HG03139 (cell line): ENCODE measurements at regions not wholly inside any gene's neighbourhood (a gene's known extent, or its start where the extent isn't known, plus 50 kb on each side); places are given as distances from the start of the nearest gene placed in this dataset.

Experiments used
- ATAC-seq: cut with Tn5 transposase; IDR thresholded peaks from one replicate; pipeline ENCODE4 v1.9.1; 2021; ENCODE audit not compliant: unreplicated experiment

DNA sequence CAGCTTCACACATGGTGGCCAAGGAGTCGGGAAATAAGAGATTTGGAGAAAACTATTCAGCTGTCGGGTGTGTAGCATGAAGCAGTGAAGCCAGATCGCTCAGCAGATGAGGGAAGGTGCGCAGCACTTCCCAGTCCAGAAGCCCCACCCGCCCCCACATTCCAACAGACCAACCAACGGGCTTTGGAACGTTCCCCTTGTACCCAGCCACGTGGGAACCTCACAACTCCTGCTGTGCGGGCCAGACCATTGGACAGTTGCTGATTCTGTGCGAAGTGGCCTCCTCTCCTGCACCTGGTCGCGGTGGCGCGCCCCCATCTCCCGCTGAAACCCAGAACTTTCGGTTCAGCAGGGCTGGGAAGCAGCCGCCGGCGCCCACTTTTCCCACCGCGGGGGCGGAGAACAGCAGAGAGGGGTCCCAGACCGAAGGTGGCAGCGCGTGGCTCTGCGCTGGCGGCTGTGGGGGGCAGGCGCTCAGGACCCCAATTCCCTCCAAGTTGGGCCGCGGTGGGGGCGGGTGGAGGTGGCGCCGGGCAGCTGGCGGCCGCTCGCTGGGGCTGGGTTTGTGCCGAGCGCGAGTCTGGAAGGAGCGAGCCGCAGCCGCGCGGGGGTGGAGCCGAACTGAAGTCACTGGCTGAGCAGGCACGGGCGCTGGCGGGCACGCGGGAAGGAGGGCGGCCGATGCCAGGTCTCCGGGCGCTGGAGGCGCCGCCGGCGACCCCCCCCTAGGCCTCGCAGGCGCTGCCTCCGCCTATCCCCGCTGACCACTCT is 1301.5 kb upstream of the SORCS1 start:
- no peak for ATAC-seq

DNA sequence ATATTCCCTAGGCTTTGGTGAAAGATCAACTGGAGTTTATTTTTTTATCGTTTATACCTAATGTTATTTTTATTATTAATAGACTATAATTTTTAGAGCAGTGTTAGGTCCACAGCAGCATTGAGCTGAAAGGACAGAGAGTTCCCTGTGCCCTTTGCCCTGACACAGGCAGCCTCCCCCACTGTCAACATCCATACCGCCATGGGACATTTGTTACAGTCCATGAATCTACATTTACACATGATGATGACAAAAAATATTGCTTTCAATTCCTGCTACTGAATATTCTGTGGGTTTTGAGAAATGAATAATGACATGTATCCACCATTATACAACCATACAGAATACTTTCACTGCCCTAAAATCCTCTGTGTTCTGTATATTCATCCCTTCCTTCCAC is 1297.5 kb upstream of the SORCS1 start:
- ATAC-seq, result no peak

DNA sequence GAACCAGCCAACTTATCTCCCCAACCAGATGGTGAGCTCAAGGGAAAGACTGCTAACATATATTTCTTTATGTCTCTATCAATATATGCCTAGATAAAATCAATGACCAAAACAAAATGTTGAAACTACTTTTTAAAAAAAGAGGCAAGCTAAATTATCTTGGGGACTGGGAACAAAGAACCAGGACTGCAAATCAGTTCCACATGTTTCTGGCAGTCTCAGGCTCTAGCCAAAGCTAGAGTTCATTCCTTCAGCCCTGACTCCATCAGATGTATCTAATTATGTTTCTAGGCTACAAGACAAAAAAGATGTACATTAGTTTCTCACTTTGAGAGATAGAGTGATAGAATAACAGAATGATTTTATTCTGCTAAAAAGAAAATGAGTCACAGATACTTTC is 1290.3 kb upstream of the SORCS1 start:
- ATAC-seq, result no peak

DNA sequence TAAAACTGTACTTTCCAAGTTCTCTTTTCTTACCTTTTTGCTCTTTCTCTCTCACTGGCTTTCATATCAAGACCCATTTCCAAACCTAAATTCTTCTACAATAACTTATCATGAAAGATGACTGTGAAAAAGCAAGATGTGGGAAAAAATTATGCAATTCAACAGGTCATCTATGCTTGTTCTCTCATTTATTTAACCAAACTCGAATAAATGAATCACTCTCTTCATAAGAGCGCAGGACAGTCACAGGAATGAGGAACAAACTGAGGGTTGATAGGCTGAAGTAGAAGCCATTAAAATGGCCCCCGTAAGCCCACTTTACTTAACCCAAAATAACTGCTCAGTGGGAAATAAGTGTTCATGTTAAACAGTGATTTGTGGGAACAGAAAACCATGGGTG is 1289.7 kb upstream of the SORCS1 start:
- no peak for ATAC-seq

DNA sequence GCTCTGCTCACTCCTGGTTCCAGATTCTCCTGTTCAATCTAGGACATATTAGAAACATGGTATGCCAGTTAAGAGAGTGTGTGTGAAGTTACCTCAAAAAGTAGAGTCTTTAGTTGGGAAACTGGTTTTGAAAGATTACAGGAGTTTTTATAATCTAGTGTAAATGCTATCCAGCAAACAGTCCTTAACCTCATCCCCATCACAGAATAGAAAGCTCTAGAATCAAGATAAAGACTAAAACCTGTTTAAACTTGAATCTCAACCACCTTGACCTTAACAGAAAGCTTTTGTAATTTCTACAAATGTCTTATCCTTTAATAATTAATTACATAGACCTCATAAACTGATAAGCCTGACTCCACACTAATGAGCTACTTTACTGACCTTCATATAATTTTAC is 1288.7 kb upstream of the SORCS1 start:
- ATAC-seq, result no peak

DNA sequence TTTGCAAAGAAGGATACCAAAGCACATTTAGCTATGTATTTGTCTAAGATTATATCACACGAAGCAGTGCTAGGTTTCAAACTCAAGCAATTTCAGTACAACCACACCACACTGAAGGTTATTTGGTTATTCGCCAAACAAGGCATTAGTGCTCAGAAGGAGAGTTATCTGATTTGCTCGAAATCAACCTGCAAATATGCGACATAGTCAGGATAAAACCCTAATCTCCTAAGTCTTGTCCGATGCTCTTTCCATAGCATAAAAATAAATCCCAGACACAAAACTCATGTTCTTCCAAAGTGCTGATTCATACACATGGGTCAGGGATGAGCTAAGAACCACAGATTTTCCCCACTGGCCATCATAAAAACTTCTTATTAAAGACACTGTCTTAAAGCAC is 1288.0 kb upstream of the SORCS1 start:
- ATAC-seq, result no peak

DNA sequence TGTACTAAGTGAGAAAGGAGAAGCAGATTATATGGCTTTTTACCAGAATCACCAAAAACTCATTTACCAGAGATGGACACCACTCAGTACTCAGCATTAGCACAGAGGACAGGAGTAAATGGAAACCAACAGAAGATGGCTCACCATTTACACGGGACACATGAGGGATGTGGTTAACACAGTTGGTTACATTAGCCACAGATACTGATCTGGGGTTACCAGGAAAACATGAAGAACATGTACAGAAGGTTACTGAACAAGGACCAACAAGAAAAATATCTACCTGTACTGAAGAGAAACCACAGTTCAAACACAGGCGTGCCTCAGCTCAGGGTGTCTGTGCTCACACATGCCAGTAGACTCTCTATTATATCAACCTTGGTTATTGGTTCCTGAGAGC is 1285.8 kb upstream of the SORCS1 start:
- ATAC-seq, result no peak

DNA sequence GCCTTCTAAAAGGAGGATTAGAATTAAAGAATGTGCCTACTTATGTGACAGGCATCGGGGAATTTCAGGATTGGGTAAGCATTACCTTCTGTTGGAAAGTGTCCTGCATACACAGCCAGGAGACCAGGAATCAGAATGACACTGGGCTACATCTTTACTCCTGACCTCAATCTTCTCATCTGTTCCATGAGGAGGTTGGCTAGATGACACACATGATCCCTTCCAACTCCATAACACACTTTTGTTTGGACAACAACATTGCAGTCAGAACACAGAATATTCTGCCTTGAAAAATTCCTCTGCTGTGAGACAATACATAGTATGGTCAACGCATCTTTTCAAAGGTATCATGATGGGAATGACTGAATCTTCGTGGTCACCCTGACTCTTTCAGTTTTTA is 1281.2 kb upstream of the SORCS1 start:
- ATAC-seq, result no peak

DNA sequence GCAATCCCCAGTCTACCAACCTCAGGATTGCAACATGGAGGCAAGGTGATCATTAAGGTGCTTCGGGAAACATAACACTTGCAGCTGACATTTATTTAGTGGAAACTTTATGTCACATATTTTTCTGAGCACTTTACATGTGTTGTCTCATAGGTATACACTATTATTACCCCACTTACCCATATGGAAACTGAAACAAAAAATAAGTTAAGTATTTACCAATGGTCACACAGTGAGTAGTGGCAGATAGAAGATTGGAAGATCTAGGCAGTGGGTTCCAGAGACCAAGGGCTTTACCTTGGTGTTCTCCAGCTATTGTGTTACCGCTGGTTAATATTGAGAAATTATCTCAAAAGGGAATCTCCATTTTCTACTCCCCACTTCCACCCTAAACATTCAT is 1279.1 kb upstream of the SORCS1 start:
- ATAC-seq, result peak; percentile 75

DNA sequence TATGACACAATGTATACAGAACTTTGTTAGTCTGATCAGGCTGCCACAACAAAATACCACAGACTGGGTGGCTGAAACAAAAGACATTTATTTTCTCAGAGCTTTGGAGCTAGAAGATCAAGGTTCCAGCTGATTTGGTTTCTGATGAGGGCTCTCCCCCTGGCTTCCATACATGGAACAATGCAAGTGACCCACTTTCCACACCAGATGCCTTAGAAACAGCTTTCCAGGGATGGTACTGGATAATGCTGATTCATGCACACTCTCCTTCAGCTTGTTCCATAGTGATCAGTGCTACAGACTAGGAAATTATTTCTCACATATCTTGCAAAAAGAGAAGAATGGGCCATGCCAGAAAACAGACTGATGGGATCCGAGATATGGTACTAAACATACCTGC is 1274.9 kb upstream of the SORCS1 start:
- ATAC-seq, result no peak

DNA sequence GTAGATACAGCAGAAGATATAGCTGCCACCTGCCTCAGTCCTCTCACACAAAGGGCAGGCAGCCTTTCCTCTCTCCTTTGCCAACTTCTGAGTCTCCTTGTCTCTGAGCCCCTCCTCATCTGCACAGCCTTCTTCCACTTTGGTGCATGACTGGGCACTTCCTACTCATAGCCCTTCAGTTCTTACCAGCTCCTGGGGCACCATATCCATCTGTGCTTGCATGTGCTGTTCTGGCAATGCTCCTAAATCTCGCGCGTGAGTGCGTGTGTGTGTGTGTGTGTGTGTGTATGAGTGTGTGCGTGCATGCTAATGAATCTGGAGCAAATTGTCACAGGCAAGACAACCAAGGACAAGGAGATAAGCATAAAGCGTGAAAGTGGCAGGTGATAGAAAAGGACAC is 1271.6 kb upstream of the SORCS1 start:
- no peak for ATAC-seq

DNA sequence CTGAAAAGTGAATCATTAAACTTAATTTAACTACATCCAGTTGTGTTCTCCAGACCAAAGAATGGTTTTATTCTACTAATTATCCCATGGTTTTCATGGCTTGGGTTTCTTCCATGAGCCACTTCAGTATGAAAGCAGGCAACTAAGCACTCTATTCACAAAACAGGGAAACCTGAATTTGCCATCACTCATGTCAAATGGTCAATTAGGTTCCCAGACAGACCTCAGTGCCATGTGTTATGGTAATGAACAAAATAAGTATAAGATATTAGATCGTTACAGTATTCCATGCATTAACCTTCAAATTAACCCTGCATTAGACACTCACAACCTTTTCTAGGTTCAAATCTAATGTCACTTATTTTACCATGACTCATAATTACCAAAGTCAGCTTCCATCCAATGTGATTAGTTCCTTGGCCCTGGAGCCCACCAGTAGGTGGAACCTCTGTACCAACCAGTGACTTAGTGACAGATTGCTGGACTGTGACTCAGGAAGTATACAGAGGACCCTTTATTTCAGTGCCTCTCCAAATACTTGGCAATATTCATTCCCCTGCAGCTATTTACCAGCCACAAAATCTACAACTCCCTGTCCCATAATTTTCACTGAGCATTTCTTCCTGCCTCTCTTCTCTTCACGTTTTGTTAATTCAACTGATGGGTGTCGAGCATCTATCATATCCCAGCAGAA is 1270.2 kb upstream of the SORCS1 start:
- no peak for ATAC-seq

DNA sequence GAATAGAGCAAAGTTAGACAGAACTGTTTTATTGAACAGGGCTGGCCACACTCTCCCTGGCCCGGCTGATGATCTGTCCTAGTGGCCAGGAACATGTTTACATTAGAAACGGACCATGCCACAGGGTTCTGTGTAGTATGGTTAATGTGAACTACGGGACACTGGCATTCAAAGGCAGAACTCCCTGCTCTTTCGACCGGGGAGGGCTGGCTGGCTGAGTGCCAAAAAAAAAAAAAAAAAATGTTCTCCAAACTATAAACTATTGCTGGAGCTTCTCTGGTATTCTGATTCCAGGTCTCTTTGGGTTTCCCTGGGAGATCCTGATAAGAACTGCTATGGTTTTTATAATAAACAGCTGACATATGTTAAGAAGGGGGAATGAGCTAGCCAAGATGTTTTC is 1262.6 kb upstream of the SORCS1 start:
- ATAC-seq, result no peak

DNA sequence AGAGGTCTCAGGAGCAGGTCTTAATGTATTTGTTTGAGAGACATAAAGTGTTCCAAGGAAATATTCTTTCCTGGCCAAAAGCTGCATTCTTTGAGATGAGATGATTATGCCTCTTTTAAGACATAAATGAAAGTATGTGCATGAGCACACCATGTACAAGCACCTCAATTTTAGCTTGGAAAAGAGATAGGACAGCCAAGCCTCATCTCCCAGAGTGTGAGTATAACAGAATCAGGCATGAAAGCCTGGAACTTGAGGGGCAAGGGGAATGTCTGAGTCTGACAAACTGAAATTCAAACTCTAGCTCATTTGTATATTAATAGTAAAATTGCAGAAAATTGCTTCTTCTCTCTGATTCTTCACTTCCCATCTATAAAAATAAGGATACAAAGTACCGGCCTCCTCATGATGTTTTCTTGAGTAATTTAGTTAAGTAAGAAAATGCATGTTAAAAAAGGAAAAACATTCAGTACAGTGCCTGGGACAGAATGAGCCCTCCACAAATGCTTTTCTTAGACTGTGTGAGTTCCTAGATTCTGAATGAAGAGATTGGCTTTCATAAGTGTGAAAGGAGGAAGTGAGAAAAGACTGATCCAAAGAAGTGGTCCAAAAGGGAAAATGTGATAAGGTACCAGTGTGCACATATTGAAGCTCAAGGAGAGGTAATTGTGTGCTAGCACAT is 1260.9 kb upstream of the SORCS1 start:
- no peak for ATAC-seq

DNA sequence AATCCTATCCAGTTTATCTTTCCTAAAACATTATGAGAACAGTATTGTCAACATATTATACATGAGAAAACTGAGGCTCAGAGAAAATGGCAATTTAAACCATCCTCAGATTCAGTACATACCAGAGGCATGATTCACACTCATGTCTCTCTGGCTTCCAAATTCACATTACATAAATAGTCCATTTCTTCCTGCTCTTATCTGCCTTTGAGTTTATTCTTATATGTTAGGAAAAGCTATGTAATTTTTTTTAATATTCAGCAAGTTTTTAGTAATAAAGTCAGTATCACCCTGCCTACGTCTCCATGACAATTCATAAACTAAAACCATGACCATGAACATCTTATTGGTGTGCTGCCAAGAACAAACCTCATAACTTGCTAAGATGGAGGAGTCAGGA is 1260.2 kb upstream of the SORCS1 start:
- ATAC-seq, result no peak

DNA sequence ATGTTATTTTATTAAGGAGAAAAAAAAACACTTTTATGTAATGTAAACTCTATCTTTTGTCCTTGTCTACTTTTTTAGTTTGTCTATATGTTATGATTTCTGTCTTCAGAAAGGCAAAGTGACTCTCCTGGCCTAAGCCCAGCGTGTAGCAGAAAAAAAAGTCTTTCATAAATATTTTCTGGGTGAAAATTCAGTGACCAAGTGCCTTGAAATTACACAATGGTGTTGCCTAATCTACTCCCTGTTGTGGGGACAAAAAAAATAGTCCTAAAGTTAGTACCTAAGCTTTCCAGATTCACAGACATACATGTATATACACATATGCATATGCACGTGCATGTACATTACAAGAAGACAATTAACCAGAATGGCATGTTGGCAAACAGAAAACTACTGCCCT is 1257.8 kb upstream of the SORCS1 start:
- no peak for ATAC-seq

DNA sequence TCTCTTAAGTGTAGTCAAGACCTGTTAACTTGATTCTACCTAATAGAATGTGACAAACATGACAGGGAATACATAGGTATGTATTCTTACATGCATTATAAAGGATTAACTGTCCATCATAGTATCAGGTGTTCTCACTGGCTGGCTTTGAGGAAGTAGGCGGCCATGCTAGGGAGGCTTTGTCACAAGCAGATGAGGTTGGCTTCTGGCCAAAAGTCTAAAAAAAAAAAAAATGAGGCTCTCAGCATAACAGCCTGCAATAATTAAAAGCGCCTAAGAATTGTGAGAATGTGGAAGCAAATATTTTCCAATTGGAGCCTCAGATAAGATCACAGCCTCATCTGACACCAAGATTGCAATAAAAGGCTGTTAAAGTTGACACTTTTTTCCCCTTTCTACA is 1256.8 kb upstream of the SORCS1 start:
- no peak for ATAC-seq

DNA sequence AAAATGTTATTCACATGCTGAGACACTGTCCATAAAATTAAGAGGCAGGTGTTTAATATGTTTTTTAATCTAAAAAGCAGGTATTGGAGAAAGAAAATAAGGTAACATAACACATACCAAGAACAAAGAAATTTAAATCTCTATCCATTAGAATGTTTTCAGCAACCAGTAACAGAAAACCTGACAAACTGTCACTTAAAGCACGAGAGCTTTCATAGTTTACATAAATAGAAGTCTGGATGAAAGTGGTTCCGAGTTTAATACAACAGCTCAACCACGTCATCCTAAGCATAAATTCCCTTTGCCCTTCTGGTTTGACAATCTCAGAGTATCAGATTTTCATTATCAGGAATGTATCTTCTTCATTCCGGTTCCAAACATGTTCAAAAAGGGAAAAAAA is 1249.4 kb upstream of the SORCS1 start:
- no peak for ATAC-seq

DNA sequence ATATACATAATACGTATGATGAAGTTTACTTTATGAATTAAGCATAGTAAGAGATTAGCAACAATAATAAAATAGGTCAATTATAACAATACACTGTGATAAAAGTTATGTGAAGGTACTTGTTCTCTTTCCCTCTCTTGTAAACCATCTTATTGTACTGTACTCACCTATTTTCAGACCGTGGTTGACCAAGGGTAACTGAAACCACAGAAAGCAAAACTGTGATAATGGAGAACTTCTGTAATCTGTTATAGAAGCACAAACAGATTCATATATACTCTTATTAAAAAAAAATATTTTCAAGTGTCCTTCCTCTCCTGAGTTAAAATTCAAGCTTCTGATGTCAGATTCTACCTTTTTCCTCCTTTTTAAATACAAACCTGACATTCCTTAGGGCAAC is 1247.8 kb upstream of the SORCS1 start:
- no peak for ATAC-seq

DNA sequence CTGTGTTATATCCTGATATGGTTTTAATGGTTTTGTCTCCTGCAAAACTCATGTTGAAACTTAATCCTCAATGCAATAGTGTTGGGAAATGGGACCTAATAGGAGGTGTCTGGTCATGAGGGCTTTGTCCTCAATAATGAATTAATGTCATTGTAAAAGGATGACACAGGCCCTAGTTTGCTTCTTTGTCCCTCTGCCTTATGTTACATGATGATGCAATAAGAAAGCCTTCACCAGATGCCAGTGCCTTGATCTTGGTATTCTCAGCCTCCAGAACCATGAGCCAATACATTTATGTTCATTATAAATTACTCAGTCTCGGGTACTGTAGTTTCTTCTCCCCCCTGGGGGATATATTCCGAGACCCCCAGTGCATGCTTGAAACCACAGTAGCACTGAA is 1247.4 kb upstream of the SORCS1 start:
- no peak for ATAC-seq

DNA sequence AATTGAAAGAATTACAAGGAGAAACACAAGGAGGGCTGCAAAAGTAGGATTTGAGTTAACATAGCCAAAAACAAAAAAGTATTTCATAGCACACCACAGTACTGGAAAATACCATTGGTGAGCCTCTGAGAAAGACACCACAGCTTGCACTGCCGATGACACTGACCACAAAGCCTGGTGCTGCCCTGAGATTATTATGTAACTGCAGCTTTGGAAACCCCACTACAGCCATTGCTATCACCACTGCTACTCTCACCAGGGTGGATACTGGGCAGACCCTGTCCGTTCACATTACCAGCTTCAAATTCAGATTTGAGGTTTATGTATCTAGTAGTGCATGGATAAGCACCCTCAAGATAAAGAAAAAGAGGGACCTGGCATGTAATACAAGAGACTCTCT is 1246.7 kb upstream of the SORCS1 start:
- ATAC-seq, result no peak

DNA sequence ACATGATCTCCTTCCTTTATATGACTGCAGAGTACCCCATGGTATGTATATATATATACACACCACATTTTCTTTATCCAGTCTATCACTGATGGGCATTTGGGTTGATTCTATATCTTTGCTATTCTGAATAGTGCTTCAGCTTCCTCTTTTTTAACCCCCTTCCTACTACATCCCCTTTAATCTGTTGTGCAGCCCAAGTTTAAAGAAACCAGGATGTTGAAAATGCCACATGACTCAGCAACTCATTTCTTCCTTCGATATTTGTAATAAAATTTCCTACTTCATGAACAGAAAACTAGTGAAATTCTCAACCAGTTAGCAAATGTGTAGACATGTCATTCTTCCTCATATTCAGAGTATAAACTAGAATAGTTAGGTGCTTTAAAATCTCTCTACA is 1245.7 kb upstream of the SORCS1 start:
- no peak for ATAC-seq
